Fibroblast of the aortic adventitia (primary cell): ENCODE measurements at regions not wholly inside any gene's neighbourhood (a gene's known extent, or its start where the extent isn't known, plus 50 kb on each side); places are given as distances from the start of the nearest gene placed in this dataset.

Experiments used
- DNase-seq: peaks from one replicate; pipeline ENCODE4 v3.0.0-alpha.2; 2010; ENCODE audit warnings: low read depth
- H3K4me3 ChIP-seq: 2 replicates; pipeline ENCODE4 v1.5.1; 2011; ENCODE audit warnings: low read depth, mild to moderate bottlenecking, control low read depth, low read length, moderate library complexity
- CTCF ChIP-seq: IDR thresholded peaks from 2 replicates; pipeline ENCODE4 v1.5.1; 2011; ENCODE audit warnings: mild to moderate bottlenecking, low read length, control low read depth, inconsistent platforms; ENCODE audit not compliant: insufficient read depth

- no peak for TF ChIP-seq CTCF
Observed at GRCh38 chr5:109947667-109948066, 257.9 kb downstream of the MAN2A1 start.

GRCh38 chr5:109950634-109951033 is 260.9 kb downstream of the MAN2A1 start:
- no peak overlapping the region for H3K4me3 ChIP-seq
- no peak for TF ChIP-seq CTCF
- no peak for DNase-seq

More at GRCh38 chr5:109947667-109948066, 257.9 kb downstream of the MAN2A1 start:
- H3K4me3 ChIP-seq: no peak overlapping the region
- DNase-seq: no peak

GRCh38 chr5:109951348-109951747 is 261.6 kb downstream of the MAN2A1 start:
- H3K4me3 ChIP-seq: no peak overlapping the region
- no peak for TF ChIP-seq CTCF
- DNase-seq: no peak

GRCh38 chr5:109951758-109952157 is 262.0 kb downstream of the MAN2A1 start:
- DNase-seq: no peak
- no peak for TF ChIP-seq CTCF
- no peak overlapping the region for H3K4me3 ChIP-seq

GRCh38 chr5:109953761-109954160 is 264.0 kb downstream of the MAN2A1 start:
- no peak for TF ChIP-seq CTCF
- DNase-seq: no peak

GRCh38 chr5:109956884-109957283 is 267.2 kb downstream of the MAN2A1 start:
- H3K4me3 ChIP-seq: no peak overlapping the region
- DNase-seq: no peak
- no peak for TF ChIP-seq CTCF

More at GRCh38 chr5:109953761-109954160, 264.0 kb downstream of the MAN2A1 start:
- H3K4me3 ChIP-seq: no peak overlapping the region

GRCh38 chr5:109958082-109958481 is 268.4 kb downstream of the MAN2A1 start:
- no peak for TF ChIP-seq CTCF
- H3K4me3 ChIP-seq: no peak overlapping the region
- DNase-seq: no peak
